Thyroid gland (tissue), 4 donors: ENCODE measurements at regions not wholly inside any gene's neighbourhood (a gene's known extent, or its start where the extent isn't known, plus 50 kb on each side); places are given as distances from the start of the nearest gene placed in this dataset.

Source experiments
- DNase-seq, 2 donors: peaks; one replicate each; pipeline ENCODE4 v3.0.0-alpha.2; 2019
- H3K27ac ChIP-seq, 3 donors: fragments of 200-600 bp; sonication (generic); 1 replicate in 2 of 3; 2 replicates in 1 of 3; pipeline ENCODE4 v1.5.1; 2016 to 2019; ENCODE audit warnings: mild to moderate bottlenecking in 1 of 3, moderate library complexity in 1 of 3
- H3K27me3 ChIP-seq: fragments of 200-600 bp; sonication (generic); one replicate; pipeline ENCODE4 v1.5.1; 2019
- H3K36me3 ChIP-seq, 2 donors: fragments of 200-600 bp; sonication (generic); one replicate each; pipeline ENCODE4 v1.5.1; 2016 to 2019
- H3K4me1 ChIP-seq, 2 donors: fragments of 200-600 bp; sonication (generic); one replicate each; pipeline ENCODE4 v1.5.1; 2017 to 2019
- H3K4me3 ChIP-seq, 3 donors: fragments of 200-600 bp; sonication (generic); replicated peaks in 1 of 3; 1 replicate in 2 of 3; 2 replicates in 1 of 3; pipeline ENCODE4 v1.5.1; 2016; ENCODE audit warnings: mild to moderate bottlenecking in 1 of 3
- H3K9me3 ChIP-seq: fragments of 200-600 bp; sonication (generic); one replicate; pipeline ENCODE4 v1.5.1; 2017
- POLR2A ChIP-seq, 2 donors: fragments of 450-650 bp; IDR thresholded peaks; one replicate each; pipeline ENCODE4 v1.6.1; 2017; ENCODE audit warnings: antibody characterized with exemption in 2 of 2, mild to moderate bottlenecking in 2 of 2, moderate library complexity in 1 of 2
- WGBS, 2 donors: methylation state at CpG; one replicate each; pipeline ENCODE4 v1.1.5; 2017; 5-methylcytosine and 5-hydroxymethylcytosine counted together
- intact Hi-C: fragments of 100-400 bp; cut with DNase I; formaldehyde crosslinking; loops from one replicate; pipeline ENCODE4 v1.15.1; 2023
- TF ChIP-seq, protein P1 (sequence below), 6 experiments: fragments of 200-600 bp in 3 of 6; fragments of 450-650 bp in 3 of 6; sonication (generic) in 3 of 6; IDR thresholded peaks; one replicate each; pipeline ENCODE4 v1.5.1; 2016 to 2019; ENCODE audit warnings: antibody characterized with exemption in 6 of 6, mild to moderate bottlenecking in 2 of 6, inconsistent platforms in 1 of 6, moderate library complexity in 1 of 6

DNA sequence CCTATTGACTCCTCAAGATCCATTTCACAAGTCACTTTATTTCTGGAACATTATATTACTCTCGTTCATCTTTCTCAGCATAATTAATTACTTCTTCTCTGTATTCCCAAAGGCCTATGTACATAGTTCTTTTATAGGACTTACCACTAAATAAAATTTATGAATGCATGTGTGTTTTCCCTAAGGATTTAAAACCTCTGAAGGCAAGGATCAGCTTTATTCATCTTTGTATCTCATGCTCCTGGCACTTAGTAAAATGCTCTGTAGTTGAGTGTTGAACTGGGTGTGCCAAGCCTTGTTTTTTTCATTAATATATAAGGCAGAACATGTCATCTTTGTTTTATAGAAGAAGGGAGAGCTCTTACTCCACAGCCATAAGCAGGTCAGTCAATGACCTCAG is 194.1 kb upstream of the ZPLD1 start:
- H3K36me3 ChIP-seq, result no peaks in the 10 kb centered on the region
- WGBS, 2 donors, result 75 to 78% methylated on average over 1 of the region's 1 CpG
- H3K27ac ChIP-seq, result no peak overlapping the region
- H3K4me1 ChIP-seq, result no peaks in the 10 kb centered on the region
- H3K9me3 ChIP-seq, result no peaks in the 10 kb centered on the region
- no peak for DNase-seq
- intact Hi-C loops, result no loop called here
- TF ChIP-seq, protein P1, sequence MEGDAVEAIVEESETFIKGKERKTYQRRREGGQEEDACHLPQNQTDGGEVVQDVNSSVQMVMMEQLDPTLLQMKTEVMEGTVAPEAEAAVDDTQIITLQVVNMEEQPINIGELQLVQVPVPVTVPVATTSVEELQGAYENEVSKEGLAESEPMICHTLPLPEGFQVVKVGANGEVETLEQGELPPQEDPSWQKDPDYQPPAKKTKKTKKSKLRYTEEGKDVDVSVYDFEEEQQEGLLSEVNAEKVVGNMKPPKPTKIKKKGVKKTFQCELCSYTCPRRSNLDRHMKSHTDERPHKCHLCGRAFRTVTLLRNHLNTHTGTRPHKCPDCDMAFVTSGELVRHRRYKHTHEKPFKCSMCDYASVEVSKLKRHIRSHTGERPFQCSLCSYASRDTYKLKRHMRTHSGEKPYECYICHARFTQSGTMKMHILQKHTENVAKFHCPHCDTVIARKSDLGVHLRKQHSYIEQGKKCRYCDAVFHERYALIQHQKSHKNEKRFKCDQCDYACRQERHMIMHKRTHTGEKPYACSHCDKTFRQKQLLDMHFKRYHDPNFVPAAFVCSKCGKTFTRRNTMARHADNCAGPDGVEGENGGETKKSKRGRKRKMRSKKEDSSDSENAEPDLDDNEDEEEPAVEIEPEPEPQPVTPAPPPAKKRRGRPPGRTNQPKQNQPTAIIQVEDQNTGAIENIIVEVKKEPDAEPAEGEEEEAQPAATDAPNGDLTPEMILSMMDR (IDR thresholded peaks at IDR 0.05), result no peak
- TF ChIP-seq POLR2A (IDR thresholded peaks at IDR 0.05), result no peak
- no peaks in the 10 kb centered on the region for H3K27me3 ChIP-seq
- no peak overlapping the region for H3K4me3 ChIP-seq

DNA sequence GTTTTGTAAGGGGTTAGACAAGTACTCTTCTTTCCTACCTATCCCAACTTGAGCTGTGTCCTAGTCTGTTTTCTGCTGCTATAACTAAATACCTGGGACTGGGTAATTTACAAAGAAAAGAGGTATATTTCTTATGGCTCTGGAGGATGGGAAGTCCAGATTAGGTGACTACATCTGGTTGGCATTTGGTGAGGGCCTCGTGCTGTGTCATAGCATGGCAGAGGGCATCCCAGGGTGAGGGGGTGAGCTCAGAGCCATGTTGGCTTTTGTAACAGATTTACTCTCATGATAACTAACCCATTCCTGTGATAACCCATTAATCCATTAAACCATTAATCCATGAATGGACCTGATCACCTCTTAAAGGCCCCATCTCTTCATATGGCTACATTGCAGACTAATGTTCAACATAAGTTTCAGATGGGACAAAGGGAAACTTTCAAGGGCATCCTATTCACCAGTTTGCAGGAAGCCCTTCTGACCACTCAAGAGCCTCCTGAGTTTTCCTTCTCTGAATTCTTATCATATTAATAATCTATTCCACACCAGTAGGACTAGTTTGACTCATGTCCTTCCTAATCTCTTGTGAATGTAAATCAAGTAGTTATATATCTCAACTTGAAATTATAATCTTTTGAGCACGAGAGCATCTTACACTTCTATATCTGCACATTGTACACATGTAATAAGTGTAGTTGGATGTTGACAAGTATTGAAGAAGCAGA is 185.7 kb upstream of the ZPLD1 start:
- intact Hi-C loops, result no loop called here
- Histone ChIP-seq H3K4me1 (no peaks in the 10 kb centered on the region), H3K36me3 (no peaks in the 10 kb centered on the region), H3K27ac (no peak overlapping the region), H3K4me3 (no peak overlapping the region), H3K9me3 (no peaks in the 10 kb centered on the region), H3K27me3 (no peaks in the 10 kb centered on the region)
- DNase-seq, result no peak
- no peak for TF ChIP-seq POLR2A (IDR thresholded peaks at IDR 0.05)
- TF ChIP-seq, protein P1 (IDR thresholded peaks at IDR 0.05), result no peak
- 74 to 86% methylated on average over 2 of the region's 2 CpGs for WGBS, 2 donors

DNA sequence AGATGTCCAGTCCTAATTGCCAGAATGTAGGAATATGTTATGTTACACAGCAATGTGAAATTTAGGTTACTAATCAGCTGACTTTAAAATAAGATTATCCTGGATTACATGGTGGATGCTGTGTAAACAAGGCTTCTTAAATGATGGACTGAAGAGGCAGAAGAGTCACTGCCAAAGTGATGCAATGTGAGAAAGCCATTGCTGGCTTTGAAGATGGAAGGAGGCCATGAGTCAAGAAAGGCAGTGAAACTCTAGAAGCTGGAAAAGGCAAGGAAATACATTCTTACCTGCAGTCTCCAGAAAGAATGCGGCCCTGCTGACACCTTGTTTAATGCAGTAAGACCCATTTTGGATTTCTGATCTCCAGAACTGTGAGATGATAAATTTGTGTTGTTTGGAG is 179.1 kb upstream of the ZPLD1 start:
- DNase-seq, result no peak
- intact Hi-C loops, result no loop called here
- Histone ChIP-seq H3K4me1 (no peaks in the 10 kb centered on the region), H3K27ac (no peak overlapping the region), H3K4me3 (no peak overlapping the region), H3K36me3 (no peaks in the 10 kb centered on the region), H3K9me3 (no peaks in the 10 kb centered on the region), H3K27me3 (no peaks in the 10 kb centered on the region)
- WGBS, 2 donors, result 88 to 92% methylated on average over 1 of the region's 1 CpG
- TF ChIP-seq, protein P1 (IDR thresholded peaks at IDR 0.05), result no peak
- no peak for TF ChIP-seq POLR2A (IDR thresholded peaks at IDR 0.05)

DNA sequence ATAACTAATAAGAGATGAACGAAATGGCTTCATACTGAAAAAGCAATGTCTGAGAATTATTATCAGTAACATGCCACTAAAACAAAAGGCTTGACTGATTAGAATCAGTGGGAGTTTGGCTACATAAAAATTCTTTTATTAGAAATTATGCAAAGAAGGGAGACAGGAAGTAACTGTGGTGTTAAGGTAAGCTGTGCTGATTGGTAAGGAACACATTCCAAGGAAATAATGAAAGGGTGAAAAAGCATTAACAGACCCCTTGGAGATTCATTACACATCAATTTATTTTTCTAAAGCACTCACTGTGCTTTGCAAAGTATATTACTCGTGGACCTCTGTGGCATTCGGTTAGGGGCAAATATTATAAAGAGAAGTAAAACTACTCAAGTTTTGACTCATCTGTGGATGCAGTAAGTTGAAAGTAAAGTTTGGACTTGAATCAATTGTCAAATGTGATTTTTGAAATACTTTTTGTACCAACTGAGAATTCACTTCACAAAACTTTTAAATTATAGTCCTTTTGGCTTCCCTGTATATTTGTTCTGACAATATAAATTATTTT is 176.1 kb upstream of the ZPLD1 start:
- no peak for DNase-seq
- H3K27ac ChIP-seq, result no peak overlapping the region
- no peaks in the 10 kb centered on the region for H3K4me1 ChIP-seq
- no peaks in the 10 kb centered on the region for H3K27me3 ChIP-seq
- WGBS, 2 donors, result 63 to 78% methylated on average over 3 of the region's 3 CpGs
- TF ChIP-seq, protein P1 (IDR thresholded peaks at IDR 0.05), result no peak
- TF ChIP-seq POLR2A (IDR thresholded peaks at IDR 0.05), result no peak
- H3K36me3 ChIP-seq, result no peaks in the 10 kb centered on the region
- no peaks in the 10 kb centered on the region for H3K9me3 ChIP-seq
- intact Hi-C loops, result no loop called here
- no peak overlapping the region for H3K4me3 ChIP-seq

DNA sequence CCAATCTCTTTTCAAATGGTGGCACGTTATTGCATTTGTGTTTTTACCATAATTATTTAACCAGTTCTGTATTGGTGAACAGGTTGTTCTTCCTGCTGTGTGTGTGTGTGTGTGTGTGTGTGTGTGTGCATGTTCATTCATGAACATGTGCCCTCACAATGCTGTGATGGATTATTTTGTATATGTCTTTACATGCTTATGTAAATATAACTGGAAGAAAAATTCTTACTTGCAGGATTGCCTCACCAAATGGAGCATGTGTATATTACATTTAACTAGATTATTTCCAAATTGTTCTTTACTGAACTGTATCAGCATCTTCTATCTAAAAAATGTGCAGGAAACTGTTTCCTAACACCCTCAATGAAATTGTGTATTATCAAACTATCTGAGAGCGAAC is 175.2 kb upstream of the ZPLD1 start:
- Histone ChIP-seq H3K27me3 (no peaks in the 10 kb centered on the region), H3K4me1 (no peaks in the 10 kb centered on the region), H3K36me3 (no peaks in the 10 kb centered on the region), H3K27ac (no peak overlapping the region), H3K4me3 (no peak overlapping the region), H3K9me3 (no peaks in the 10 kb centered on the region)
- DNase-seq, result no peak
- WGBS, 2 donors, result 81 to 85% methylated on average over 2 of the region's 2 CpGs
- intact Hi-C loops, result no loop called here
- TF ChIP-seq, protein P1 (IDR thresholded peaks at IDR 0.05), result no peak
- no peak for TF ChIP-seq POLR2A (IDR thresholded peaks at IDR 0.05)
